ENCODE measurements at regions not wholly inside any gene's neighbourhood (a gene's known extent, or its start where the extent isn't known, plus 50 kb on each side); places are given as distances from the start of the nearest gene placed in this dataset.

- no peak for TF ChIP-seq CTCF (IDR thresholded peaks at IDR 0.05; ENCODE audit: poor library complexity, severe bottlenecking)
- no peak for DNase-seq (ENCODE audit: low spot score)
These were observed 88.3 kb downstream of the TRIB2 start for GRCh38 chr2:12805033-12805432.

GRCh38 chr2:12806549-12807242 lies 90.0 kb downstream of the TRIB2 start:
- no peak for DNase-seq (ENCODE audit: low spot score)
- peaks cover 9% of the 10 kb centered on the region for H3K4me1 ChIP-seq (ENCODE audit: insufficient read depth, poor library complexity, severe bottlenecking)
- H3K4me3 ChIP-seq (ENCODE audit: severe bottlenecking): no peak overlapping the region
- H3K27ac ChIP-seq (ENCODE audit: poor library complexity, severe bottlenecking): no peak overlapping the region
- no peaks in the 10 kb centered on the region for H3K27me3 ChIP-seq (ENCODE audit: insufficient read depth, poor library complexity, severe bottlenecking)
- no peaks in the 10 kb centered on the region for H3K36me3 ChIP-seq (ENCODE audit: low read depth)
- H3K9me3 ChIP-seq (ENCODE audit: severe bottlenecking): no peaks in the 10 kb centered on the region
- ATAC-seq (ENCODE audit: low read depth): no peak
- TF ChIP-seq CTCF (IDR thresholded peaks at IDR 0.05; ENCODE audit: poor library complexity, severe bottlenecking): no peak

More at GRCh38 chr2:12805033-12805432, 88.3 kb downstream of the TRIB2 start:
- Histone ChIP-seq H3K9me3 (ENCODE audit: severe bottlenecking) (no peaks in the 10 kb centered on the region), H3K27ac (ENCODE audit: poor library complexity, severe bottlenecking) (no peak overlapping the region), H3K36me3 (ENCODE audit: low read depth) (no peaks in the 10 kb centered on the region), H3K27me3 (ENCODE audit: insufficient read depth, poor library complexity, severe bottlenecking) (no peaks in the 10 kb centered on the region), H3K4me3 (ENCODE audit: severe bottlenecking) (no peak overlapping the region), H3K4me1 (ENCODE audit: insufficient read depth, poor library complexity, severe bottlenecking) (peaks cover 9% of the 10 kb centered on the region)
- ATAC-seq (ENCODE audit: low read depth): no peak

- ATAC-seq (ENCODE audit: low read depth) (no peak), DNase-seq (ENCODE audit: low spot score) (no peak)
- H3K4me1 ChIP-seq (ENCODE audit: insufficient read depth, poor library complexity, severe bottlenecking): peaks cover 9% of the 10 kb centered on the region
- no peak overlapping the region for H3K4me3 ChIP-seq (ENCODE audit: severe bottlenecking)
- H3K27ac ChIP-seq (ENCODE audit: poor library complexity, severe bottlenecking): no peak overlapping the region
- H3K27me3 ChIP-seq (ENCODE audit: insufficient read depth, poor library complexity, severe bottlenecking): no peaks in the 10 kb centered on the region
- TF ChIP-seq CTCF (IDR thresholded peaks at IDR 0.05; ENCODE audit: poor library complexity, severe bottlenecking): no peak
- H3K9me3 ChIP-seq (ENCODE audit: severe bottlenecking): no peaks in the 10 kb centered on the region
- H3K36me3 ChIP-seq (ENCODE audit: low read depth): no peaks in the 10 kb centered on the region
These were observed 91.4 kb downstream of the TRIB2 start for GRCh38 chr2:12807907-12808810.

GRCh38 chr2:12809526-12809925 lies 92.8 kb downstream of the TRIB2 start:
- Histone ChIP-seq H3K27ac (ENCODE audit: poor library complexity, severe bottlenecking) (no peak overlapping the region), H3K4me1 (ENCODE audit: insufficient read depth, poor library complexity, severe bottlenecking) (no peaks in the 10 kb centered on the region), H3K4me3 (ENCODE audit: severe bottlenecking) (no peak overlapping the region), H3K27me3 (ENCODE audit: insufficient read depth, poor library complexity, severe bottlenecking) (no peaks in the 10 kb centered on the region), H3K9me3 (ENCODE audit: severe bottlenecking) (no peaks in the 10 kb centered on the region), H3K36me3 (ENCODE audit: low read depth) (no peaks in the 10 kb centered on the region)
- no peak for DNase-seq (ENCODE audit: low spot score)
- TF ChIP-seq CTCF (IDR thresholded peaks at IDR 0.05; ENCODE audit: poor library complexity, severe bottlenecking): no peak
- ATAC-seq (ENCODE audit: low read depth): no peak

Data from RWPE2 (cell line).